Esophagus muscularis mucosa (tissue), 3 donors: ENCODE measurements at regions not wholly inside any gene's neighbourhood (a gene's known extent, or its start where the extent isn't known, plus 50 kb on each side); places are given as distances from the start of the nearest gene placed in this dataset.

Experiments used
- POLR2A ChIP-seq: fragments of 450-650 bp; IDR thresholded peaks from one replicate; pipeline ENCODE4 v1.6.1; 2017; ENCODE audit warnings: antibody characterized with exemption, moderate library complexity, mild to moderate bottlenecking, low read depth
- TF ChIP-seq, protein P1 (sequence below), 3 experiments: fragments of 200-600 bp in 2 of 3; fragments of 450-650 bp in 1 of 3; sonication (generic) in 2 of 3; IDR thresholded peaks; one replicate each; pipeline ENCODE4 v1.5.1; 2017 to 2019; ENCODE audit warnings: antibody characterized with exemption in 3 of 3, mild to moderate bottlenecking in 2 of 3, moderate library complexity in 1 of 3

DNA sequence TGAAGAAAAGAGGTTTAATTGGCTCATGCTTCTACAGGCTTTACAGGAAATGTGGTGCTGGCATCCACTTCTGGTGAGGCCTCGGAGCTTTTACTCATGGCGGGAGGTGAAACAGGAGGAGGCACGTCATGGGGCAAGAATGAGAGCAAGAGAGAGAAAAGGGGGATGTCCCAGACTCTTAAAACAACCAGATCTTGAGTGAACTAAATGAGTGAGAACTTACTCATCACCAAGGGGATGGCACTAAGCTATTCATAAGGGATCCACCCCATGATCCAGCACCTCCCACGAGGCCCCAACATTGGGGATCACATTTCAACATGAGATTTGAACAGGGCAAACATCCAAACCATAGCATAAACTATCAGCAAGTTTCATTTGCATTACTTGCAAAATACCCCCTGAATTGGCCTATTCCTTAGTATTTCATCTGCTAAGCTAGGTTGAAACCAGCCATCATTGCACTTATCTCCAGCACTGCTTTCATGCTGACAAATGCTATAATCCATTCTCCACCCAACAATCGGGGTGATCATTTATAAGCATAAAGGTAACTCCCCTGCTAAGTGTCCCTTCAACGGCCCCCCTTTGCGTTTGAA lies 179.0 kb downstream of the NOC3L start:
- TF ChIP-seq, protein P1, sequence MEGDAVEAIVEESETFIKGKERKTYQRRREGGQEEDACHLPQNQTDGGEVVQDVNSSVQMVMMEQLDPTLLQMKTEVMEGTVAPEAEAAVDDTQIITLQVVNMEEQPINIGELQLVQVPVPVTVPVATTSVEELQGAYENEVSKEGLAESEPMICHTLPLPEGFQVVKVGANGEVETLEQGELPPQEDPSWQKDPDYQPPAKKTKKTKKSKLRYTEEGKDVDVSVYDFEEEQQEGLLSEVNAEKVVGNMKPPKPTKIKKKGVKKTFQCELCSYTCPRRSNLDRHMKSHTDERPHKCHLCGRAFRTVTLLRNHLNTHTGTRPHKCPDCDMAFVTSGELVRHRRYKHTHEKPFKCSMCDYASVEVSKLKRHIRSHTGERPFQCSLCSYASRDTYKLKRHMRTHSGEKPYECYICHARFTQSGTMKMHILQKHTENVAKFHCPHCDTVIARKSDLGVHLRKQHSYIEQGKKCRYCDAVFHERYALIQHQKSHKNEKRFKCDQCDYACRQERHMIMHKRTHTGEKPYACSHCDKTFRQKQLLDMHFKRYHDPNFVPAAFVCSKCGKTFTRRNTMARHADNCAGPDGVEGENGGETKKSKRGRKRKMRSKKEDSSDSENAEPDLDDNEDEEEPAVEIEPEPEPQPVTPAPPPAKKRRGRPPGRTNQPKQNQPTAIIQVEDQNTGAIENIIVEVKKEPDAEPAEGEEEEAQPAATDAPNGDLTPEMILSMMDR (IDR thresholded peaks at IDR 0.05): no peak
- TF ChIP-seq POLR2A: no peak
